ENCODE measurements at regions not wholly inside any gene's neighbourhood (a gene's known extent, or its start where the extent isn't known, plus 50 kb on each side); places are given as distances from the start of the nearest gene placed in this dataset.
"Not testable (repeated sequence)": the region's sequence is repeated elsewhere in the genome, so short reads cannot be mapped to it uniquely, and the experiment has no call there.

GRCh38 chr4:64899563-64899962, 490.3 kb upstream of the TECRL start:
- no peaks in the 10 kb centered on the region for H3K36me3 ChIP-seq
- no peaks in the 10 kb centered on the region for H3K27me3 ChIP-seq
- intact Hi-C loops (cut with DNase I): no loop called here
- TF ChIP-seq CTCF (IDR thresholded peaks at IDR 0.05) (no peak), POLR2A (IDR thresholded peaks at IDR 0.05) (no peak)
- H3K4me1 ChIP-seq: no peaks in the 10 kb centered on the region
- H3K9me3 ChIP-seq: no peaks in the 10 kb centered on the region
- H3K4me3 ChIP-seq: no peak overlapping the region
- ATAC-seq: no peak
- no peak for DNase-seq
- H3K27ac ChIP-seq: no peak overlapping the region

- H3K9me3 ChIP-seq; intact Hi-C loops (cut with DNase I); H3K36me3 ChIP-seq; H3K4me3 ChIP-seq; ATAC-seq; DNase-seq; H3K27me3 ChIP-seq; H3K4me1 ChIP-seq; H3K27ac ChIP-seq: not testable (repeated sequence)
- WGBS (ENCODE audit: insufficient coverage, low coverage, low lambda C conversion rate, missing lambda C conversion rate): 39% methylated on average over 2 of the region's 2 CpGs
These were observed 489.8 kb upstream of the TECRL start for GRCh38 chr4:64899030-64899429.

GRCh38 chr4:64897683-64898082, 488.4 kb upstream of the TECRL start:
- TF ChIP-seq CTCF (IDR thresholded peaks at IDR 0.05): no peak
- no peak for TF ChIP-seq POLR2A (IDR thresholded peaks at IDR 0.05)

GRCh38 chr4:64895031-64895430, 485.8 kb upstream of the TECRL start:
- intact Hi-C loops (cut with DNase I): no loop called here
- TF ChIP-seq CTCF (IDR thresholded peaks at IDR 0.05) (no peak), POLR2A (IDR thresholded peaks at IDR 0.05) (no peak)
- no peak for DNase-seq

More at GRCh38 chr4:64897683-64898082, 488.4 kb upstream of the TECRL start:
- Histone ChIP-seq H3K9me3 (no peaks in the 10 kb centered on the region), H3K36me3 (no peaks in the 10 kb centered on the region), H3K27ac (no peak overlapping the region), H3K27me3 (no peaks in the 10 kb centered on the region), H3K4me3 (no peak overlapping the region), H3K4me1 (no peaks in the 10 kb centered on the region)
- WGBS (ENCODE audit: insufficient coverage, low coverage, low lambda C conversion rate, missing lambda C conversion rate): 54% methylated on average over 4 of the region's 4 CpGs
- intact Hi-C loops (cut with DNase I): no loop called here
- DNase-seq (no peak), ATAC-seq (no peak)

GRCh38 chr4:64893205-64893604, 484.0 kb upstream of the TECRL start:
- WGBS (ENCODE audit: insufficient coverage, low coverage, low lambda C conversion rate, missing lambda C conversion rate): 29% methylated on average over 5 of the region's 5 CpGs
- Histone ChIP-seq H3K27ac (no peak overlapping the region), H3K36me3 (no peaks in the 10 kb centered on the region), H3K4me1 (no peaks in the 10 kb centered on the region), H3K9me3 (no peaks in the 10 kb centered on the region), H3K4me3 (no peak overlapping the region), H3K27me3 (no peaks in the 10 kb centered on the region)
- intact Hi-C loops (cut with DNase I): no loop called here
- DNase-seq (no peak), ATAC-seq (no peak)
- TF ChIP-seq POLR2A (IDR thresholded peaks at IDR 0.05): no peak

More at GRCh38 chr4:64895031-64895430, 485.8 kb upstream of the TECRL start:
- H3K9me3 ChIP-seq: no peaks in the 10 kb centered on the region
- no peaks in the 10 kb centered on the region for H3K27me3 ChIP-seq
- H3K4me3 ChIP-seq: no peak overlapping the region
- ATAC-seq: no peak
- H3K36me3 ChIP-seq: no peaks in the 10 kb centered on the region
- H3K27ac ChIP-seq: no peak overlapping the region
- H3K4me1 ChIP-seq: no peaks in the 10 kb centered on the region

- Histone ChIP-seq H3K9me3 (no peaks in the 10 kb centered on the region), H3K4me3 (no peak overlapping the region), H3K27me3 (no peaks in the 10 kb centered on the region), H3K36me3 (no peaks in the 10 kb centered on the region), H3K27ac (no peak overlapping the region), H3K4me1 (no peaks in the 10 kb centered on the region)
- WGBS (ENCODE audit: insufficient coverage, low coverage, low lambda C conversion rate, missing lambda C conversion rate): 34% methylated on average over 5 of the region's 5 CpGs
- no peak for ATAC-seq
- intact Hi-C loops (cut with DNase I): no loop called here
- TF ChIP-seq POLR2A (IDR thresholded peaks at IDR 0.05) (no peak), CTCF (IDR thresholded peaks at IDR 0.05) (no peak)
- no peak for DNase-seq
These were observed 480.8 kb upstream of the TECRL start for GRCh38 chr4:64889906-64890610.

All from right lobe of liver (tissue), 6 donors.